Neural progenitor cell (in vitro differentiated cells): ENCODE measurements at regions not wholly inside any gene's neighbourhood (a gene's known extent, or its start where the extent isn't known, plus 50 kb on each side); places are given as distances from the start of the nearest gene placed in this dataset.

ENCODE experiments used
- DNase-seq: peaks from one replicate; pipeline ENCODE4 v3.0.0-alpha.2; 2016; ENCODE audit warnings: low spot score
- H2AFZ ChIP-seq: fragments of 200-600 bp; sonication (generic); replicated peaks from 2 replicates; pipeline ENCODE4 v1.6.1; 2016; ENCODE audit warnings: antibody characterized with exemption
- H3F3A ChIP-seq: fragments of 200-600 bp; sonication (generic); 2 replicates; pipeline ENCODE4 v1.6.1; 2016; ENCODE audit warnings: antibody characterized with exemption, low read depth
- H3K27ac ChIP-seq: fragments of 200-600 bp; sonication (generic); 2 replicates; pipeline ENCODE4 v1.5.1; 2016; ENCODE audit warnings: mild to moderate bottlenecking
- H3K27me3 ChIP-seq: fragments of 200-600 bp; sonication (generic); 2 replicates; pipeline ENCODE4 v1.6.1; 2016; ENCODE audit warnings: mild to moderate bottlenecking, moderate library complexity
- H3K36me3 ChIP-seq: fragments of 200-600 bp; sonication (generic); 2 replicates; pipeline ENCODE4 v1.5.1; 2016
- H3K4me1 ChIP-seq: fragments of 200-600 bp; sonication (generic); 2 replicates; pipeline ENCODE4 v1.6.1; 2016; ENCODE audit warnings: mixed run types
- H3K4me2 ChIP-seq: fragments of 200-600 bp; sonication (generic); 2 replicates; pipeline ENCODE4 v1.6.1; 2016
- H3K4me3 ChIP-seq: fragments of 200-600 bp; sonication (generic); 2 replicates; pipeline ENCODE4 v1.5.1; 2016
- H3K79me2 ChIP-seq: fragments of 200-600 bp; sonication (generic); 2 replicates; pipeline ENCODE4 v1.6.1; 2016; ENCODE audit warnings: low read depth
- H3K9ac ChIP-seq: fragments of 200-600 bp; sonication (generic); 2 replicates; pipeline ENCODE4 v1.6.1; 2016
- H3K9me3 ChIP-seq: fragments of 200-600 bp; sonication (generic); 2 replicates; pipeline ENCODE4 v1.5.1; 2016; ENCODE audit warnings: low read depth
- H4K20me1 ChIP-seq: fragments of 200-600 bp; sonication (generic); 2 replicates; pipeline ENCODE4 v1.6.1; 2016; ENCODE audit warnings: low read depth
- H3K27ac Mint-ChIP-seq: 3 replicates; pipeline ENCODE4 v1.8.0; 2021; ENCODE audit warnings: mixed read lengths
- H3K27me3 Mint-ChIP-seq: 2 replicates; pipeline ENCODE4 v1.8.0; 2022; ENCODE audit warnings: low read depth, mild to moderate bottlenecking, inconsistent platforms, moderate library complexity, mixed read lengths; ENCODE audit not compliant: insufficient read depth
- H3K36me3 Mint-ChIP-seq: 3 replicates; pipeline ENCODE4 v1.8.0; 2021; ENCODE audit warnings: mixed read lengths
- H3K4me1 Mint-ChIP-seq: 3 replicates; pipeline ENCODE4 v1.8.0; 2021; ENCODE audit warnings: mixed read lengths
- H3K4me3 Mint-ChIP-seq: 3 replicates; pipeline ENCODE4 v1.8.0; 2021; ENCODE audit warnings: mild to moderate bottlenecking, moderate library complexity, mixed read lengths
- H3K9me3 Mint-ChIP-seq: 3 replicates; pipeline ENCODE4 v1.8.0; 2020; ENCODE audit warnings: mixed read lengths
- CTCF ChIP-seq: fragments of 200-600 bp; sonication (generic); IDR thresholded peaks from 2 replicates; pipeline ENCODE4 v1.5.1; 2017; ENCODE audit warnings: antibody characterized with exemption, mild to moderate bottlenecking
- EZH2 ChIP-seq: fragments of 200-600 bp; sonication (generic); IDR thresholded peaks from 2 replicates; pipeline ENCODE4 v1.6.1; 2017; ENCODE audit warnings: antibody characterized with exemption, mild to moderate bottlenecking, moderate library complexity
- EZH2phosphoT487 ChIP-seq: fragments of 200-600 bp; sonication (generic); IDR thresholded peaks from 2 replicates; pipeline ENCODE4 v1.6.1; 2017; ENCODE audit warnings: antibody characterized with exemption

- Mint-ChIP-seq H3K27me3 (peaks cover 10% of the 10 kb centered on the region), H3K36me3 (no peaks in the 10 kb centered on the region), H3K4me1 (peaks cover 6% of the 10 kb centered on the region), H3K27ac (no peak overlapping the region), H3K4me3 (no peak overlapping the region), H3K9me3 (peaks cover 6% of the 10 kb centered on the region)
- Histone ChIP-seq H2AFZ (no peak overlapping the region), H3K36me3 (no peaks in the 10 kb centered on the region), H4K20me1 (peaks cover 3% of the 10 kb centered on the region), H3K4me1 (peaks cover 5% of the 10 kb centered on the region), H3K27me3 (peaks cover 12% of the 10 kb centered on the region), H3K9ac (no peak overlapping the region), H3K9me3 (no peaks in the 10 kb centered on the region), H3K27ac (no peak overlapping the region), H3K79me2 (no peaks in the 10 kb centered on the region), H3F3A (no peaks in the 10 kb centered on the region), H3K4me2 (no peak overlapping the region), H3K4me3 (no peak overlapping the region)
- DNase-seq = no peak
- TF ChIP-seq CTCF (no peak), EZH2 (no peak), EZH2phosphoT487 (no peak)
Observed at GRCh38 chr5:142459209-142459608, 134.4 kb upstream of the SPRY4 start.

GRCh38 chr5:142455856-142456255 lies 131.0 kb upstream of the SPRY4 start:
- Histone ChIP-seq H3K4me3 (no peak overlapping the region), H3K9me3 (no peaks in the 10 kb centered on the region), H2AFZ (no peak overlapping the region), H3K79me2 (no peaks in the 10 kb centered on the region), H3K27me3 (no peaks in the 10 kb centered on the region), H3K36me3 (no peaks in the 10 kb centered on the region), H3K9ac (no peak overlapping the region), H3K4me1 (peaks cover 2% of the 10 kb centered on the region), H4K20me1 (no peaks in the 10 kb centered on the region), H3K27ac (no peak overlapping the region), H3K4me2 (no peak overlapping the region), H3F3A (no peaks in the 10 kb centered on the region)
- H3K4me1 Mint-ChIP-seq = peaks cover 1% of the 10 kb centered on the region
- no peak for TF ChIP-seq CTCF
- TF ChIP-seq EZH2phosphoT487 = no peak
- TF ChIP-seq EZH2 = no peak
- peaks cover 17% of the 10 kb centered on the region for H3K9me3 Mint-ChIP-seq
- H3K4me3 Mint-ChIP-seq = no peak overlapping the region
- peaks cover 3% of the 10 kb centered on the region for H3K36me3 Mint-ChIP-seq
- DNase-seq = no peak
- H3K27ac Mint-ChIP-seq = no peak overlapping the region
- peaks cover 4% of the 10 kb centered on the region for H3K27me3 Mint-ChIP-seq

- no peak overlapping the region for H2AFZ ChIP-seq
- H3K27ac ChIP-seq = no peak overlapping the region
- no peaks in the 10 kb centered on the region for H3K9me3 ChIP-seq
- no peak overlapping the region for H3K27ac Mint-ChIP-seq
- TF ChIP-seq CTCF = no peak
- TF ChIP-seq EZH2 = no peak
- no peak for TF ChIP-seq EZH2phosphoT487
- no peak overlapping the region for H3K4me2 ChIP-seq
- peaks cover 33% of the 10 kb centered on the region for H3K9me3 Mint-ChIP-seq
- H3K4me3 ChIP-seq = no peak overlapping the region
- H3K36me3 ChIP-seq = no peaks in the 10 kb centered on the region
- H3K9ac ChIP-seq = no peak overlapping the region
- no peak for DNase-seq
- H3K27me3 ChIP-seq = no peaks in the 10 kb centered on the region
- no peaks in the 10 kb centered on the region for H3K4me1 ChIP-seq
- no peaks in the 10 kb centered on the region for H3F3A ChIP-seq
- H4K20me1 ChIP-seq = no peaks in the 10 kb centered on the region
- H3K36me3 Mint-ChIP-seq = peaks cover 5% of the 10 kb centered on the region
- H3K79me2 ChIP-seq = no peaks in the 10 kb centered on the region
- H3K4me1 Mint-ChIP-seq = no peaks in the 10 kb centered on the region
- H3K27me3 Mint-ChIP-seq = peaks cover 2% of the 10 kb centered on the region
- no peak overlapping the region for H3K4me3 Mint-ChIP-seq
Observed at GRCh38 chr5:142453932-142454331, 129.1 kb upstream of the SPRY4 start.

- Mint-ChIP-seq H3K36me3 (peaks cover 7% of the 10 kb centered on the region), H3K27ac (no peak overlapping the region)
- TF ChIP-seq CTCF (no peak), EZH2 (no peak)
Observed at GRCh38 chr5:142450419-142450818, 125.6 kb upstream of the SPRY4 start.

More at GRCh38 chr5:142450419-142450818, 125.6 kb upstream of the SPRY4 start:
- DNase-seq = no peak
- no peaks in the 10 kb centered on the region for H3K36me3 ChIP-seq
- H3K4me3 Mint-ChIP-seq = no peak overlapping the region
- no peak overlapping the region for H3K4me3 ChIP-seq
- H3K27ac ChIP-seq = no peak overlapping the region
- H3K4me1 Mint-ChIP-seq = peaks cover 4% of the 10 kb centered on the region
- peaks cover 34% of the 10 kb centered on the region for H3K9me3 Mint-ChIP-seq
- H3K4me2 ChIP-seq = no peak overlapping the region
- H3K27me3 Mint-ChIP-seq = peaks cover 2% of the 10 kb centered on the region
- H3K79me2 ChIP-seq = no peaks in the 10 kb centered on the region
- no peak overlapping the region for H3K9ac ChIP-seq
- no peaks in the 10 kb centered on the region for H3K4me1 ChIP-seq
- no peak overlapping the region for H2AFZ ChIP-seq
- H4K20me1 ChIP-seq = no peaks in the 10 kb centered on the region
- no peaks in the 10 kb centered on the region for H3K9me3 ChIP-seq
- H3K27me3 ChIP-seq = no peaks in the 10 kb centered on the region
- H3F3A ChIP-seq = no peaks in the 10 kb centered on the region
